ENCODE measurements at regions not wholly inside any gene's neighbourhood (a gene's known extent, or its start where the extent isn't known, plus 50 kb on each side); places are given as distances from the start of the nearest gene placed in this dataset.
"Not testable (repeated sequence)": the region's sequence is repeated elsewhere in the genome, so short reads cannot be mapped to it uniquely, and the experiment has no call there.

- no peak for DNase-seq (ENCODE audit: low spot score)
Measured at GRCh38 chr5:62896121-62896893, 317.7 kb downstream of the LRRC70 start.

GRCh38 chr5:62886603-62887315, 308.1 kb downstream of the LRRC70 start:
- no peak for DNase-seq (ENCODE audit: low spot score)

- DNase-seq (ENCODE audit: low spot score) = not testable (repeated sequence)
Measured at GRCh38 chr5:62837330-62837729, 258.7 kb downstream of the LRRC70 start.

- DNase-seq (ENCODE audit: low spot score) = no peak
Measured at GRCh38 chr5:62829604-62829986, 251.0 kb downstream of the LRRC70 start.

GRCh38 chr5:62828742-62829603, 250.4 kb downstream of the LRRC70 start:
- no peak for DNase-seq (ENCODE audit: low spot score)

GRCh38 chr5:62825623-62826220, 247.1 kb downstream of the LRRC70 start:
- DNase-seq (ENCODE audit: low spot score) = no peak

GRCh38 chr5:62824936-62825335, 246.3 kb downstream of the LRRC70 start:
- no peak for DNase-seq (ENCODE audit: low spot score)

- not testable (repeated sequence) for DNase-seq (ENCODE audit: low spot score)
Measured at GRCh38 chr5:62817043-62817442, 238.4 kb downstream of the LRRC70 start.

GRCh38 chr5:62814991-62815390, 236.4 kb downstream of the LRRC70 start:
- DNase-seq (ENCODE audit: low spot score) = no peak

- DNase-seq (ENCODE audit: low spot score) = no peak
Measured at GRCh38 chr5:62812621-62813255, 234.1 kb downstream of the LRRC70 start.

GRCh38 chr5:62804819-62805218, 226.2 kb downstream of the LRRC70 start:
- not testable (repeated sequence) for DNase-seq (ENCODE audit: low spot score)

- DNase-seq (ENCODE audit: low spot score) = no peak
Measured at GRCh38 chr5:62795926-62796325, 217.3 kb downstream of the LRRC70 start.

- no peak for DNase-seq (ENCODE audit: low spot score)
Measured at GRCh38 chr5:62794456-62794855, 215.8 kb downstream of the LRRC70 start.

- no peak for DNase-seq (ENCODE audit: low spot score)
Measured at GRCh38 chr5:62791059-62791458, 212.4 kb downstream of the LRRC70 start.

GRCh38 chr5:62790348-62790747, 211.7 kb downstream of the LRRC70 start:
- DNase-seq (ENCODE audit: low spot score) = peak; percentile 45

- no peak for DNase-seq (ENCODE audit: low spot score)
Measured at GRCh38 chr5:62786099-62786498, 207.5 kb downstream of the LRRC70 start.

- no peak for DNase-seq (ENCODE audit: low spot score)
Measured at GRCh38 chr5:62785588-62785987, 207.0 kb downstream of the LRRC70 start.

GRCh38 chr5:62783374-62784057, 204.9 kb downstream of the LRRC70 start:
- DNase-seq (ENCODE audit: low spot score) = no peak

GRCh38 chr5:62780888-62781287, 202.3 kb downstream of the LRRC70 start:
- DNase-seq (ENCODE audit: low spot score) = peak; percentile 32

GRCh38 chr5:62780230-62780629, 201.6 kb downstream of the LRRC70 start:
- no peak for DNase-seq (ENCODE audit: low spot score)

GRCh38 chr5:62779010-62779422, 200.4 kb downstream of the LRRC70 start:
- DNase-seq (ENCODE audit: low spot score) = peak; percentile 85
